ENCODE measurements at regions not wholly inside any gene's neighbourhood (a gene's known extent, or its start where the extent isn't known, plus 50 kb on each side); places are given as distances from the start of the nearest gene placed in this dataset.

DNA sequence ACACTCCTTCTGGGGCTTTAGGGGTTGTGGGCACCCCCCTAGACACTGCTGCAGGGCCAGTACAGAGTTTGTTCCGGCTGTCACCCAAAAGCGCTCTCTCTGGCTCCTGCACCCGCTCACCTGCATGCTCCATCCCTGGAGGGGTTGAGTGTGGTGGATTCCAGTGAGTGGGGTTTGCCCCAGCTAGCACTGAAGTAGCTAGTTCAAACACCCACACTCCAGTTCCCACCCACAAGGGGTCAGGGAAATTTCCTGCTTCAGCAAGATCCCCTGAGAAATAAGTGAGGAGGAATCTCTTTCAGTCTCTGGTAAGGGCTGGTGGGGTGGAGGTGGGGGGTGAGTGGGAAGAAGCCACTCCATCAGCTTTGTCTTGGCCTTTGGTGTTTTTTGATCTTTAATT is 73.6 kb downstream of the TMEM17 start:
- no peak for TF ChIP-seq EZH2 (IDR thresholded peaks at IDR 0.05)
- TF ChIP-seq, protein P1, sequence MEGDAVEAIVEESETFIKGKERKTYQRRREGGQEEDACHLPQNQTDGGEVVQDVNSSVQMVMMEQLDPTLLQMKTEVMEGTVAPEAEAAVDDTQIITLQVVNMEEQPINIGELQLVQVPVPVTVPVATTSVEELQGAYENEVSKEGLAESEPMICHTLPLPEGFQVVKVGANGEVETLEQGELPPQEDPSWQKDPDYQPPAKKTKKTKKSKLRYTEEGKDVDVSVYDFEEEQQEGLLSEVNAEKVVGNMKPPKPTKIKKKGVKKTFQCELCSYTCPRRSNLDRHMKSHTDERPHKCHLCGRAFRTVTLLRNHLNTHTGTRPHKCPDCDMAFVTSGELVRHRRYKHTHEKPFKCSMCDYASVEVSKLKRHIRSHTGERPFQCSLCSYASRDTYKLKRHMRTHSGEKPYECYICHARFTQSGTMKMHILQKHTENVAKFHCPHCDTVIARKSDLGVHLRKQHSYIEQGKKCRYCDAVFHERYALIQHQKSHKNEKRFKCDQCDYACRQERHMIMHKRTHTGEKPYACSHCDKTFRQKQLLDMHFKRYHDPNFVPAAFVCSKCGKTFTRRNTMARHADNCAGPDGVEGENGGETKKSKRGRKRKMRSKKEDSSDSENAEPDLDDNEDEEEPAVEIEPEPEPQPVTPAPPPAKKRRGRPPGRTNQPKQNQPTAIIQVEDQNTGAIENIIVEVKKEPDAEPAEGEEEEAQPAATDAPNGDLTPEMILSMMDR (IDR thresholded peaks at IDR 0.05 in 2 of 3, conservative IDR thresholded peaks at IDR 0.05 in 1 of 3; ENCODE audit: borderline replicate concordance in 1 of 3, insufficient read depth in 1 of 3, low read depth in 2 of 3, low read length in 2 of 3) = no peak
- TF ChIP-seq, protein P2, sequence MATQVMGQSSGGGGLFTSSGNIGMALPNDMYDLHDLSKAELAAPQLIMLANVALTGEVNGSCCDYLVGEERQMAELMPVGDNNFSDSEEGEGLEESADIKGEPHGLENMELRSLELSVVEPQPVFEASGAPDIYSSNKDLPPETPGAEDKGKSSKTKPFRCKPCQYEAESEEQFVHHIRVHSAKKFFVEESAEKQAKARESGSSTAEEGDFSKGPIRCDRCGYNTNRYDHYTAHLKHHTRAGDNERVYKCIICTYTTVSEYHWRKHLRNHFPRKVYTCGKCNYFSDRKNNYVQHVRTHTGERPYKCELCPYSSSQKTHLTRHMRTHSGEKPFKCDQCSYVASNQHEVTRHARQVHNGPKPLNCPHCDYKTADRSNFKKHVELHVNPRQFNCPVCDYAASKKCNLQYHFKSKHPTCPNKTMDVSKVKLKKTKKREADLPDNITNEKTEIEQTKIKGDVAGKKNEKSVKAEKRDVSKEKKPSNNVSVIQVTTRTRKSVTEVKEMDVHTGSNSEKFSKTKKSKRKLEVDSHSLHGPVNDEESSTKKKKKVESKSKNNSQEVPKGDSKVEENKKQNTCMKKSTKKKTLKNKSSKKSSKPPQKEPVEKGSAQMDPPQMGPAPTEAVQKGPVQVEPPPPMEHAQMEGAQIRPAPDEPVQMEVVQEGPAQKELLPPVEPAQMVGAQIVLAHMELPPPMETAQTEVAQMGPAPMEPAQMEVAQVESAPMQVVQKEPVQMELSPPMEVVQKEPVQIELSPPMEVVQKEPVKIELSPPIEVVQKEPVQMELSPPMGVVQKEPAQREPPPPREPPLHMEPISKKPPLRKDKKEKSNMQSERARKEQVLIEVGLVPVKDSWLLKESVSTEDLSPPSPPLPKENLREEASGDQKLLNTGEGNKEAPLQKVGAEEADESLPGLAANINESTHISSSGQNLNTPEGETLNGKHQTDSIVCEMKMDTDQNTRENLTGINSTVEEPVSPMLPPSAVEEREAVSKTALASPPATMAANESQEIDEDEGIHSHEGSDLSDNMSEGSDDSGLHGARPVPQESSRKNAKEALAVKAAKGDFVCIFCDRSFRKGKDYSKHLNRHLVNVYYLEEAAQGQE (IDR thresholded peaks at IDR 0.05; ENCODE audit: low read depth) = no peak
- TF ChIP-seq SP1 (IDR thresholded peaks at IDR 0.05; ENCODE audit: low read depth) = no peak

Measured in HCT116 (cell line).